Natural killer cell (primary cell): ENCODE measurements at regions not wholly inside any gene's neighbourhood (a gene's known extent, or its start where the extent isn't known, plus 50 kb on each side); places are given as distances from the start of the nearest gene placed in this dataset.

Experiments used
- ATAC-seq, 3 donors: fragments of 150-1000 bp in 2 of 3; fragments of 200-7000 bp in 1 of 3; cut with Tn5 transposase; 1 replicate in 1 of 3; 2 replicates in 2 of 3; pipeline ENCODE4 v1.10.0; 2021; ENCODE audit warnings: mild to moderate bottlenecking in 2 of 3, moderate library complexity in 2 of 3
- DNase-seq, 2 donors: peaks; one replicate each; pipeline versions ENCODE4 v3.0.0 to v3.0.0-alpha.2; 2013 to 2021; ENCODE audit warnings: mixed read lengths in 1 of 2
- H3K27ac ChIP-seq: one replicate; pipeline ENCODE4 v1.5.1; 2013; ENCODE audit warnings: mild to moderate bottlenecking, low read length
- H3K27me3 ChIP-seq: one replicate; pipeline ENCODE4 v1.6.1; 2013; ENCODE audit warnings: low read length; ENCODE audit not compliant: control insufficient read depth, insufficient read depth
- H3K36me3 ChIP-seq: one replicate; pipeline ENCODE4 v1.6.1; 2013; ENCODE audit warnings: low read length; ENCODE audit not compliant: control insufficient read depth, insufficient read depth
- H3K4me1 ChIP-seq: one replicate; pipeline ENCODE4 v1.6.1; 2013; ENCODE audit warnings: low read length; ENCODE audit not compliant: control insufficient read depth, insufficient read depth
- H3K4me3 ChIP-seq: one replicate; pipeline ENCODE4 v1.5.1; 2013; ENCODE audit warnings: low read length
- H3K9me3 ChIP-seq: one replicate; pipeline ENCODE4 v1.6.1; 2013; ENCODE audit warnings: low read length; ENCODE audit not compliant: control insufficient read depth, insufficient read depth
- H3K27ac Mint-ChIP-seq, 2 donors: one replicate each; pipeline ENCODE4 v1.8.0; 2022; ENCODE audit warnings: mild to moderate bottlenecking in 2 of 2, mixed read lengths in 2 of 2, moderate library complexity in 1 of 2
- H3K27me3 Mint-ChIP-seq, 2 donors: one replicate each; pipeline ENCODE4 v1.8.0; 2022; ENCODE audit warnings: low read depth in 2 of 2, mixed read lengths in 2 of 2
- H3K36me3 Mint-ChIP-seq: one replicate; pipeline ENCODE4 v1.8.0; 2022; ENCODE audit warnings: mixed read lengths
- H3K4me1 Mint-ChIP-seq, 2 donors: one replicate each; pipeline ENCODE4 v1.8.0; 2022; ENCODE audit warnings: mixed read lengths in 2 of 2
- H3K4me3 Mint-ChIP-seq: one replicate; pipeline ENCODE4 v1.8.0; 2022; ENCODE audit warnings: mild to moderate bottlenecking, moderate library complexity, mixed read lengths
- H3K9me3 Mint-ChIP-seq, 2 donors: one replicate each; pipeline ENCODE4 v1.8.0; 2022; ENCODE audit warnings: mixed read lengths in 2 of 2
- WGBS: methylation state at CpG from one replicate; pipeline ENCODE4 v1.1.7; 2013; ENCODE audit warnings: missing lambda C conversion rate; ENCODE audit not compliant: insufficient coverage; 5-methylcytosine and 5-hydroxymethylcytosine counted together
- intact Hi-C: fragments of 100-400 bp; cut with micrococcal nuclease; formaldehyde crosslinking; loops from one replicate; pipeline ENCODE4 v1.14.2; 2022
- TF ChIP-seq, protein P1 (sequence below): fragments of 200-600 bp; IDR thresholded peaks from one replicate; pipeline ENCODE4 v1.8.0; 2022; ENCODE audit warnings: antibody characterized with exemption

GRCh38 chr2:62339837-62340236, 143.9 kb downstream of the B3GNT2 start:
- no peak overlapping the region for H3K4me3 Mint-ChIP-seq
- H3K9me3 Mint-ChIP-seq = no peaks in the 10 kb centered on the region
- intact Hi-C loops = no loop called here
- H3K4me1 Mint-ChIP-seq = peaks cover 15 to 16% of the 10 kb centered on the region in 2 donors
- DNase-seq = no peak
- no peak for ATAC-seq
- Histone ChIP-seq H3K4me3 (no peak overlapping the region), H3K4me1 (peaks cover 17% of the 10 kb centered on the region), H3K36me3 (no peaks in the 10 kb centered on the region), H3K9me3 (no peaks in the 10 kb centered on the region), H3K27ac (no peak overlapping the region), H3K27me3 (no peaks in the 10 kb centered on the region)
- TF ChIP-seq, protein P1, sequence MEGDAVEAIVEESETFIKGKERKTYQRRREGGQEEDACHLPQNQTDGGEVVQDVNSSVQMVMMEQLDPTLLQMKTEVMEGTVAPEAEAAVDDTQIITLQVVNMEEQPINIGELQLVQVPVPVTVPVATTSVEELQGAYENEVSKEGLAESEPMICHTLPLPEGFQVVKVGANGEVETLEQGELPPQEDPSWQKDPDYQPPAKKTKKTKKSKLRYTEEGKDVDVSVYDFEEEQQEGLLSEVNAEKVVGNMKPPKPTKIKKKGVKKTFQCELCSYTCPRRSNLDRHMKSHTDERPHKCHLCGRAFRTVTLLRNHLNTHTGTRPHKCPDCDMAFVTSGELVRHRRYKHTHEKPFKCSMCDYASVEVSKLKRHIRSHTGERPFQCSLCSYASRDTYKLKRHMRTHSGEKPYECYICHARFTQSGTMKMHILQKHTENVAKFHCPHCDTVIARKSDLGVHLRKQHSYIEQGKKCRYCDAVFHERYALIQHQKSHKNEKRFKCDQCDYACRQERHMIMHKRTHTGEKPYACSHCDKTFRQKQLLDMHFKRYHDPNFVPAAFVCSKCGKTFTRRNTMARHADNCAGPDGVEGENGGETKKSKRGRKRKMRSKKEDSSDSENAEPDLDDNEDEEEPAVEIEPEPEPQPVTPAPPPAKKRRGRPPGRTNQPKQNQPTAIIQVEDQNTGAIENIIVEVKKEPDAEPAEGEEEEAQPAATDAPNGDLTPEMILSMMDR = no peak
- H3K27ac Mint-ChIP-seq = no peak overlapping the region
- no peaks in the 10 kb centered on the region for H3K27me3 Mint-ChIP-seq
- H3K36me3 Mint-ChIP-seq = no peaks in the 10 kb centered on the region
- 88% methylated on average over 2 of the region's 2 CpGs for WGBS

DNA sequence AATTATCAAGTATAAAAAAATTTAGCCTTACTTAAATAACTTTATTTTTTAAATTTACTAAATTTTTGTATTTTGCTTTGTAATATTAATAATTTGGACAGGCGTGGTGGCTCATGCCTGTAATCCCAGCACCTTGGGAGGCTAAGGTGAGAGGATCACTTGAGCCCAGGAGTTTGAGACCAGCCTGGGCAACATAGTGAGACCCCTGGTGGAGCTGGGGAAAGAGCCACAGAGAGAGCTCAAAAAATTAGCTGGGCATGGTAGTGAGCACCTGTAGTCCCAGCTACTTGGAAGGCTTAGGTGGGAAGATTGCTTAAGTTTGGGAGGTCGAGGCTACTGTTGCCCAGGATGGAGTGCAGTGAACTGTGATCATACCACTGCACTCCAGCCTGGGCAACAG, 143.5 kb downstream of the B3GNT2 start:
- no peaks in the 10 kb centered on the region for H3K36me3 ChIP-seq
- peaks cover 20% of the 10 kb centered on the region in 2 donors for H3K4me1 Mint-ChIP-seq
- H3K36me3 Mint-ChIP-seq = no peaks in the 10 kb centered on the region
- H3K4me1 ChIP-seq = peaks cover 17% of the 10 kb centered on the region
- H3K4me3 ChIP-seq = no peak overlapping the region
- no peak overlapping the region for H3K27ac Mint-ChIP-seq
- no peak for ATAC-seq
- intact Hi-C loops = no loop called here
- no peak overlapping the region for H3K27ac ChIP-seq
- TF ChIP-seq, protein P1 = no peak
- H3K27me3 ChIP-seq = no peaks in the 10 kb centered on the region
- no peaks in the 10 kb centered on the region for H3K9me3 Mint-ChIP-seq
- WGBS = 80% methylated on average over 2 of the region's 2 CpGs
- peak in 1 of 2 donors; percentile 37 for DNase-seq
- no peaks in the 10 kb centered on the region for H3K27me3 Mint-ChIP-seq
- no peaks in the 10 kb centered on the region for H3K9me3 ChIP-seq
- H3K4me3 Mint-ChIP-seq = no peak overlapping the region

DNA sequence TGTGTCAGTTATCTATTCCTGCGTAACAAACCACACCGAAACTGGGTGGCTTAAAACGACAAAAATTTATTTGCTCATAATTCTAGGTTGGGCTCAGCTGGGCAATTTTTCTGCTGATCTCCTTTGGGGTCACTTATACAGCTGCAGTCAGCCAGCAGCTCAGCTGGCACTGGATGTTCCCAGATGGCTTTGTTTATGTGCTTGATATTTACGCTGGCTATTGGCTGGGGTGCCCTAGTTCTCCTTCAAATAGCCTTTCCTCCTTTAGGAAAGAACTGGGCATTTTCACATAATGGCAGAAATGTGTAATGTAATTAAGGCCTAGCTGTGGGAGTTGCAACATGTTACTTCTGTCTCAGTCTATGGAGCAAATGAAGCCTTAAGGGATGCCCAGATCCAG, 142.2 kb downstream of the B3GNT2 start:
- no peaks in the 10 kb centered on the region for H3K27me3 Mint-ChIP-seq
- ATAC-seq = no peak
- Histone ChIP-seq H3K27ac (no peak overlapping the region), H3K4me3 (no peak overlapping the region), H3K27me3 (no peaks in the 10 kb centered on the region), H3K36me3 (no peaks in the 10 kb centered on the region), H3K9me3 (no peaks in the 10 kb centered on the region), H3K4me1 (peaks cover 23% of the 10 kb centered on the region)
- no peaks in the 10 kb centered on the region for H3K36me3 Mint-ChIP-seq
- DNase-seq = no peak
- H3K4me3 Mint-ChIP-seq = no peak overlapping the region
- 88% methylated on average over 4 of the region's 4 CpGs for WGBS
- no peak overlapping the region for H3K27ac Mint-ChIP-seq
- no peaks in the 10 kb centered on the region for H3K9me3 Mint-ChIP-seq
- peaks cover 26 to 33% of the 10 kb centered on the region in 2 donors for H3K4me1 Mint-ChIP-seq
- intact Hi-C loops = no loop called here
- TF ChIP-seq, protein P1 = no peak

- Mint-ChIP-seq H3K4me3 (no peak overlapping the region), H3K27ac (no peak overlapping the region)
Measured at GRCh38 chr2:62337403-62337802, 141.5 kb downstream of the B3GNT2 start.

More at GRCh38 chr2:62337403-62337802, 141.5 kb downstream of the B3GNT2 start:
- Histone ChIP-seq H3K36me3 (no peaks in the 10 kb centered on the region), H3K27ac (no peak overlapping the region), H3K4me3 (no peak overlapping the region), H3K27me3 (no peaks in the 10 kb centered on the region), H3K9me3 (no peaks in the 10 kb centered on the region), H3K4me1 (peaks cover 30% of the 10 kb centered on the region)
- Mint-ChIP-seq H3K36me3 (no peaks in the 10 kb centered on the region), H3K9me3 (no peaks in the 10 kb centered on the region), H3K4me1 (peaks cover 31 to 40% of the 10 kb centered on the region in 2 donors), H3K27me3 (no peaks in the 10 kb centered on the region)
- no peak for DNase-seq
- intact Hi-C loops = no loop called here
- TF ChIP-seq, protein P1 = no peak
- 98% methylated on average over 4 of the region's 4 CpGs for WGBS
- ATAC-seq = no peak
